ENCODE measurements at regions not wholly inside any gene's neighbourhood (a gene's known extent, or its start where the extent isn't known, plus 50 kb on each side); places are given as distances from the start of the nearest gene placed in this dataset.

GRCh38 chr1:30446095-30446494 lies 277.3 kb downstream of the MATN1 start (continued):
- TF ChIP-seq REST (IDR thresholded peaks at IDR 0.05; ENCODE audit: low read depth) (no peak), ZFX (IDR thresholded peaks at IDR 0.05) (no peak), EZH2phosphoT487 (IDR thresholded peaks at IDR 0.05; ENCODE audit: borderline replicate concordance) (no peak), ELF1 (IDR thresholded peaks at IDR 0.05; ENCODE audit: borderline replicate concordance, low read depth) (no peak), SIN3A (IDR thresholded peaks at IDR 0.05; ENCODE audit: low read depth) (no peak)

DNA sequence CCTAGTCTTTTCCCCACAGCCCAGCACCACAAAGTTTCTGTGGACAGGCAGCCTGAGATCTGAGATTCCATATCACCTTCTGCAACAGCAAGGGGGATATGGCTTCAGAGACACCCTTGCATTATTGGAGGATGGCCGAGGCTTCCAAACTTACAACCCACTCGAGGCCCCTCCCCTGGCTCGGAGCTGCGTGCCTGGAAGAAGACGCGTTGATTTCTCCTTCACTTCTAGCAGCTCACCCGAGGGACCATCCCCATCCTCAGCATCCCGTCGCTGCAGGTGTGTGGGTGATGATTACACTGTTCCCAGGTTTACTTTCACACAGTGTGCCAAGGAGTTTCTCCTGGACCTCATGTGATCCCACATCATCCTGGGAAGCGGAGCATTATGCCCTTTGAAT lies 277.9 kb downstream of the MATN1 start:
- TF ChIP-seq ZFX (IDR thresholded peaks at IDR 0.05): no peak
- TF ChIP-seq ELF1 (IDR thresholded peaks at IDR 0.05; ENCODE audit: borderline replicate concordance, low read depth): no peak
- no peak overlapping the region for H3K27ac ChIP-seq (ENCODE audit: low read depth, low read length)
- intact Hi-C loops (cut with micrococcal nuclease): no loop called here
- ChIA-PET RAD21 (ENCODE audit: low non-redundant PET in 1 of 2, low total read pairs in 2 of 2, uncharacterized antibody in 2 of 2, unreplicated experiment in 2 of 2) (no interaction called here), CTCF (no interaction called here), POLR2A (no interaction called here)
- H3K4me3 ChIP-seq (replicated peaks in 1 of 2; ENCODE audit: low read depth in 1 of 2, low read length in 2 of 2): no peak overlapping the region
- no peak for ATAC-seq
- H3K27me3 ChIP-seq (ENCODE audit: insufficient read depth, low read length): no peaks in the 10 kb centered on the region
- no peak for DNase-seq (ENCODE audit: low read depth, low spot score)
- no peaks in the 10 kb centered on the region for H4K20me1 ChIP-seq (ENCODE audit: insufficient read depth)
- no peaks in the 10 kb centered on the region for H3K4me1 ChIP-seq (ENCODE audit: control insufficient read depth in 1 of 2, insufficient read depth in 2 of 2, low read length in 2 of 2)
- no peaks in the 10 kb centered on the region for H3K79me2 ChIP-seq (ENCODE audit: insufficient read depth, low read length)
- no peak overlapping the region for H3K4me2 ChIP-seq (ENCODE audit: low read length)
- H3K9ac ChIP-seq (ENCODE audit: low read length): no peak overlapping the region
- no peaks in the 10 kb centered on the region for H3K9me3 ChIP-seq (ENCODE audit: control insufficient read depth in 1 of 2, insufficient read depth in 1 of 2, low read depth in 1 of 2, low read length in 2 of 2)
- no peak overlapping the region for H2AFZ ChIP-seq (ENCODE audit: low read depth, low read length, poor library complexity, severe bottlenecking)
- no TSS peak for BruUV-seq (replicated peaks)
- no peaks in the 10 kb centered on the region for H3K9me2 ChIP-seq (ENCODE audit: insufficient read depth)
- H3K36me3 ChIP-seq (ENCODE audit: control insufficient read depth in 1 of 2, insufficient read depth in 2 of 2, low read length in 2 of 2): no peaks in the 10 kb centered on the region

DNA sequence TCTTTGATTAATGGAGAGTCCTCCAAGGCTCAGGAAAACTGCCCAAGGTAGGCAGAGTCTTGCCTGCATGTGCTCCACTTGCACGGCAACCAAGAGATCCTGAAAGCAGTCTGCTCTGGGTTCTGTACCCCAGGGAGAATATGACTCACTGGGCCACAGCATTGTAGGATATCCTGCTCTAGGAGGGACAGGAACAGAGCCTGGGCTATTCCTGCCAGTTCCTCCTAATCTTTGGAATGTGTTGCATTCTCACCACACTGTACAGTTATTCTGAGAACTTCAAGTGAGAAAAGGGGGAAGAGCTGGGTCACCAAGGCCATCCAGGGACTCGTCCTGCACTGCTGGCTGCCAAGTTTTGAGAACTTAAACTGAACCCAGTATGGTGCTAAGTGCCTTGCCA lies 278.5 kb downstream of the MATN1 start:
- no peaks in the 10 kb centered on the region for H3K36me3 ChIP-seq (ENCODE audit: control insufficient read depth in 1 of 2, insufficient read depth in 2 of 2, low read length in 2 of 2)
- no peaks in the 10 kb centered on the region for H3K4me1 ChIP-seq (ENCODE audit: control insufficient read depth in 1 of 2, insufficient read depth in 2 of 2, low read length in 2 of 2)
- H3K79me2 ChIP-seq (ENCODE audit: insufficient read depth, low read length): no peaks in the 10 kb centered on the region
- TF ChIP-seq TCF7L2 (IDR thresholded peaks at IDR 0.05; ENCODE audit: borderline replicate concordance, extremely low read depth, insufficient read depth, insufficient read length) (no peak), ZBTB33 (IDR thresholded peaks at IDR 0.05; ENCODE audit: extremely low read depth, insufficient replicate concordance, low read length) (no peak), RAD21 (IDR thresholded peaks at IDR 0.05; ENCODE audit: low read depth) (no peak), CBX3 (IDR thresholded peaks at IDR 0.05; ENCODE audit: low read depth) (no peak), MAX (IDR thresholded peaks at IDR 0.05) (no peak), ELF1 (IDR thresholded peaks at IDR 0.05; ENCODE audit: borderline replicate concordance, low read depth) (no peak), SIN3A (IDR thresholded peaks at IDR 0.05; ENCODE audit: low read depth) (no peak), SP1 (IDR thresholded peaks at IDR 0.05; ENCODE audit: low read depth) (no peak), SRF (IDR thresholded peaks at IDR 0.05; ENCODE audit: low read depth) (no peak), JUND (IDR thresholded peaks at IDR 0.05) (no peak), POLR2AphosphoS5 (IDR thresholded peaks at IDR 0.05; ENCODE audit: low read depth, low read length) (no peak), ATF3 (IDR thresholded peaks at IDR 0.05) (no peak)
- no peaks in the 10 kb centered on the region for H3K9me3 ChIP-seq (ENCODE audit: control insufficient read depth in 1 of 2, insufficient read depth in 1 of 2, low read depth in 1 of 2, low read length in 2 of 2)
- no peak overlapping the region for H3K4me3 ChIP-seq (replicated peaks in 1 of 2; ENCODE audit: low read depth in 1 of 2, low read length in 2 of 2)
- H3K27me3 ChIP-seq (ENCODE audit: insufficient read depth, low read length): no peaks in the 10 kb centered on the region
- H4K20me1 ChIP-seq (ENCODE audit: insufficient read depth): no peaks in the 10 kb centered on the region
- H3K27ac ChIP-seq (ENCODE audit: low read depth, low read length): no peak overlapping the region
- no peak overlapping the region for H3K4me2 ChIP-seq (ENCODE audit: low read length)
- ATAC-seq: no peak
- ChIA-PET RAD21 (ENCODE audit: low non-redundant PET in 1 of 2, low total read pairs in 2 of 2, uncharacterized antibody in 2 of 2, unreplicated experiment in 2 of 2) (no interaction called here), CTCF (no interaction called here), POLR2A (no interaction called here)
- H2AFZ ChIP-seq (ENCODE audit: low read depth, low read length, poor library complexity, severe bottlenecking): no peak overlapping the region
- intact Hi-C loops (cut with micrococcal nuclease): no loop called here
- DNase-seq (ENCODE audit: low read depth, low spot score): no peak
- no peaks in the 10 kb centered on the region for H3K9me2 ChIP-seq (ENCODE audit: insufficient read depth)
- BruUV-seq (replicated peaks): no TSS peak
- H3K9ac ChIP-seq (ENCODE audit: low read length): no peak overlapping the region

Data from HCT116 (cell line).